ENCODE measurements at regions not wholly inside any gene's neighbourhood (a gene's known extent, or its start where the extent isn't known, plus 50 kb on each side); places are given as distances from the start of the nearest gene placed in this dataset.

DNA sequence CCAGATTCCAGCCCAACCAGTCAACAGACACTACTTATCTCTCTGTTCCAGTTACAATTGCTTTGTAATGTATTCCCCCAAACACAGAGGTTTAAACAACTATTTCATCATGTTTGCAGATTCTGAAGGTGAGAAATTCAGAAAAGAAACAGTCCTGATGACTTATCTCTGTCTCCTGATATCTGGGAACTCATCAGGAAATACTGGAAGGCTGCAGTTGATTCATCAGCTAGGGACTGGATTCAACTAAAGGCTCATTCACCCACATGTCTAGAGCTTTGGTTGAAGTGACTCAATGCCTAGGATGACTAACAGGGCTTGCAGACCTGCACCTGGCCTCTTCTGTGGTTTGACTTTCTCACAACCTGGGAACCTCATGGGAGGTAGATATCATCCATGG, 56.6 kb upstream of the GPC6 start:
- no peak for TF ChIP-seq EZH2phosphoT487 (IDR thresholded peaks at IDR 0.05; ENCODE audit: borderline replicate concordance, low read length)
- TF ChIP-seq, protein P1, sequence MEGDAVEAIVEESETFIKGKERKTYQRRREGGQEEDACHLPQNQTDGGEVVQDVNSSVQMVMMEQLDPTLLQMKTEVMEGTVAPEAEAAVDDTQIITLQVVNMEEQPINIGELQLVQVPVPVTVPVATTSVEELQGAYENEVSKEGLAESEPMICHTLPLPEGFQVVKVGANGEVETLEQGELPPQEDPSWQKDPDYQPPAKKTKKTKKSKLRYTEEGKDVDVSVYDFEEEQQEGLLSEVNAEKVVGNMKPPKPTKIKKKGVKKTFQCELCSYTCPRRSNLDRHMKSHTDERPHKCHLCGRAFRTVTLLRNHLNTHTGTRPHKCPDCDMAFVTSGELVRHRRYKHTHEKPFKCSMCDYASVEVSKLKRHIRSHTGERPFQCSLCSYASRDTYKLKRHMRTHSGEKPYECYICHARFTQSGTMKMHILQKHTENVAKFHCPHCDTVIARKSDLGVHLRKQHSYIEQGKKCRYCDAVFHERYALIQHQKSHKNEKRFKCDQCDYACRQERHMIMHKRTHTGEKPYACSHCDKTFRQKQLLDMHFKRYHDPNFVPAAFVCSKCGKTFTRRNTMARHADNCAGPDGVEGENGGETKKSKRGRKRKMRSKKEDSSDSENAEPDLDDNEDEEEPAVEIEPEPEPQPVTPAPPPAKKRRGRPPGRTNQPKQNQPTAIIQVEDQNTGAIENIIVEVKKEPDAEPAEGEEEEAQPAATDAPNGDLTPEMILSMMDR (IDR thresholded peaks at IDR 0.05; ENCODE audit: low read depth, low read length, poor library complexity, severe bottlenecking): no peak
